PC-3 (cell line): ENCODE measurements at regions not wholly inside any gene's neighbourhood (a gene's known extent, or its start where the extent isn't known, plus 50 kb on each side); places are given as distances from the start of the nearest gene placed in this dataset.

Source experiments
- ATAC-seq: fragments of 200-7000 bp; cut with Tn5 transposase; 2 replicates; pipeline ENCODE4 v1.9.1; 2020; ENCODE audit warnings: mild to moderate bottlenecking, moderate library complexity
- BruUV-seq: library from RNA; stranded (reverse); fragments of 400-500 nt; replicated peaks from 2 replicates; lab custom pipeline; 2021; lab: Mats Ljungman, UMichigan
- CTCF ChIA-PET: fragments of 300-600 bp; sonication (Branson Sonifier 250); formaldehyde crosslinking; loops from one replicate; lab custom pipeline; 2022; ENCODE audit warnings: antibody characterized with exemption; lab: Charles Lee
- POLR2A ChIA-PET: fragments of 300-600 bp; sonication (Branson Sonifier 250); formaldehyde crosslinking; loops from one replicate; lab custom pipeline; 2022; ENCODE audit warnings: antibody characterized with exemption; ENCODE audit not compliant: unreplicated experiment; lab: Charles Lee
- DNase-seq: peaks from one replicate; pipeline ENCODE4 v3.0.0-alpha.2; 2015
- H2AFZ ChIP-seq: fragments of 300-600 bp; sonication (generic); 2 replicates; pipeline ENCODE4 v1.6.0; 2016; ENCODE audit warnings: antibody characterized with exemption, low read length
- H3F3A ChIP-seq: fragments of 300-600 bp; sonication (generic); one replicate; pipeline ENCODE4 v1.6.0; 2017; ENCODE audit warnings: antibody characterized with exemption, low read length, control low read depth, mild to moderate bottlenecking; ENCODE audit not compliant: unreplicated experiment
- H3K27ac ChIP-seq: fragments of 300-600 bp; sonication (generic); 2 replicates; pipeline ENCODE4 v1.5.1; 2016; ENCODE audit warnings: mild to moderate bottlenecking, low read length
- H3K27me3 ChIP-seq: fragments of 300-600 bp; sonication (generic); 2 replicates; pipeline ENCODE4 v1.6.1; 2016; ENCODE audit warnings: low read length, mixed read lengths
- H3K36me3 ChIP-seq: fragments of 300-600 bp; sonication (generic); 2 replicates; pipeline ENCODE4 v1.6.1; 2016; ENCODE audit warnings: low read depth, mixed run types, low read length, mixed read lengths
- H3K4me1 ChIP-seq: fragments of 300-600 bp; sonication (generic); 2 replicates; pipeline ENCODE4 v1.5.1; 2016; ENCODE audit warnings: low read length; ENCODE audit not compliant: insufficient read depth
- H3K4me2 ChIP-seq: fragments of 300-600 bp; sonication (generic); 2 replicates; pipeline ENCODE4 v1.6.0; 2016; ENCODE audit warnings: low read length
- H3K4me3 ChIP-seq: fragments of 300-600 bp; sonication (generic); 2 replicates; pipeline ENCODE4 v1.5.1; 2016; ENCODE audit warnings: mild to moderate bottlenecking, low read length, mixed read lengths
- H3K79me2 ChIP-seq: fragments of 300-600 bp; sonication (generic); 2 replicates; pipeline ENCODE4 v1.6.1; 2017; ENCODE audit warnings: low read length, mixed read lengths
- H3K9ac ChIP-seq: fragments of 300-600 bp; sonication (generic); 2 replicates; pipeline ENCODE4 v1.6.0; 2016; ENCODE audit warnings: mild to moderate bottlenecking, low read length
- H3K9me2 ChIP-seq: fragments of 300-600 bp; sonication (generic); replicated peaks from 2 replicates; pipeline ENCODE4 v1.6.1; 2016; ENCODE audit warnings: mixed run types, low read length, mixed read lengths
- H3K9me3 ChIP-seq: fragments of 300-600 bp; sonication (generic); 2 replicates; pipeline ENCODE4 v1.6.1; 2016; ENCODE audit warnings: low read length, mixed read lengths
- H4K20me1 ChIP-seq: fragments of 300-600 bp; sonication (generic); 2 replicates; pipeline ENCODE4 v1.6.1; 2016; ENCODE audit warnings: low read length, mixed read lengths
- CTCF ChIP-seq: fragments of 300-600 bp; sonication (generic); conservative IDR thresholded peaks from 2 replicates; pipeline ENCODE4 v1.5.1; 2017; ENCODE audit warnings: antibody characterized with exemption, low read depth, mild to moderate bottlenecking, low read length
- EZH2 ChIP-seq: fragments of 300-600 bp; sonication (generic); IDR thresholded peaks from one replicate; pipeline ENCODE4 v1.6.1; 2017; ENCODE audit warnings: antibody characterized with exemption, mild to moderate bottlenecking, low read length; ENCODE audit not compliant: unreplicated experiment
- EZH2phosphoT487 ChIP-seq: fragments of 300-600 bp; sonication (generic); IDR thresholded peaks from 2 replicates; pipeline ENCODE4 v1.6.1; 2018; ENCODE audit warnings: mild to moderate bottlenecking, antibody characterized with exemption, low read length, borderline replicate concordance
- intact Hi-C: fragments of 100-400 bp; cut with micrococcal nuclease; formaldehyde crosslinking; loops from 2 replicates; pipeline ENCODE4 v1.9.0; 2023

GRCh38 chr5:145205546-145205945 lies 629.6 kb downstream of the PRELID2 start:
- Histone ChIP-seq H3K9me2 (no peaks in the 10 kb centered on the region), H3K4me2 (no peak overlapping the region), H3K9me3 (no peaks in the 10 kb centered on the region), H4K20me1 (no peaks in the 10 kb centered on the region), H3K4me1 (no peaks in the 10 kb centered on the region), H3K9ac (no peak overlapping the region), H3K79me2 (no peaks in the 10 kb centered on the region), H3K27me3 (no peaks in the 10 kb centered on the region), H3K36me3 (no peaks in the 10 kb centered on the region), H3K4me3 (no peak overlapping the region), H3F3A (no peaks in the 10 kb centered on the region), H3K27ac (no peak overlapping the region), H2AFZ (no peak overlapping the region)
- ATAC-seq (no peak), DNase-seq (no peak)
- no peak for TF ChIP-seq CTCF
- no peak for TF ChIP-seq EZH2
- TF ChIP-seq EZH2phosphoT487 = no peak
- BruUV-seq = no TSS peak
- intact Hi-C loops = no loop called here
- POLR2A ChIA-PET = no interaction called here
- CTCF ChIA-PET = no interaction called here

- no peak for TF ChIP-seq EZH2phosphoT487
- TF ChIP-seq CTCF = no peak
- TF ChIP-seq EZH2 = no peak
- Histone ChIP-seq H3K9me2 (no peaks in the 10 kb centered on the region), H2AFZ (no peak overlapping the region), H3F3A (no peaks in the 10 kb centered on the region), H3K4me3 (no peak overlapping the region), H3K9ac (no peak overlapping the region), H4K20me1 (no peaks in the 10 kb centered on the region), H3K27ac (no peak overlapping the region), H3K4me2 (no peak overlapping the region), H3K79me2 (no peaks in the 10 kb centered on the region), H3K27me3 (no peaks in the 10 kb centered on the region), H3K36me3 (no peaks in the 10 kb centered on the region), H3K4me1 (no peaks in the 10 kb centered on the region), H3K9me3 (no peaks in the 10 kb centered on the region)
- no TSS peak for BruUV-seq
- ChIA-PET POLR2A (no interaction called here), CTCF (no interaction called here)
- intact Hi-C loops = no loop called here
- ATAC-seq (no peak), DNase-seq (no peak)
Observed at GRCh38 chr5:145204743-145205142, 630.4 kb downstream of the PRELID2 start.

GRCh38 chr5:145203193-145203592 lies 631.9 kb downstream of the PRELID2 start:
- H3K9me3 ChIP-seq = no peaks in the 10 kb centered on the region
- H3K9me2 ChIP-seq = no peaks in the 10 kb centered on the region
- ChIA-PET CTCF (no interaction called here), POLR2A (no interaction called here)
- no peaks in the 10 kb centered on the region for H3K36me3 ChIP-seq
- H3K4me3 ChIP-seq = no peak overlapping the region
- intact Hi-C loops = no loop called here
- H3K4me1 ChIP-seq = no peaks in the 10 kb centered on the region
- no peaks in the 10 kb centered on the region for H3K27me3 ChIP-seq
- no peak overlapping the region for H3K27ac ChIP-seq
- ATAC-seq (no peak), DNase-seq (no peak)
- H3K9ac ChIP-seq = no peak overlapping the region
- no peaks in the 10 kb centered on the region for H3K79me2 ChIP-seq
- H3F3A ChIP-seq = no peaks in the 10 kb centered on the region
- no peaks in the 10 kb centered on the region for H4K20me1 ChIP-seq
- H3K4me2 ChIP-seq = no peak overlapping the region
- TF ChIP-seq EZH2 = no peak
- TF ChIP-seq CTCF = no peak
- no peak for TF ChIP-seq EZH2phosphoT487
- no TSS peak for BruUV-seq
- H2AFZ ChIP-seq = no peak overlapping the region
